ENCODE measurements at regions not wholly inside any gene's neighbourhood (a gene's known extent, or its start where the extent isn't known, plus 50 kb on each side); places are given as distances from the start of the nearest gene placed in this dataset.

DNA sequence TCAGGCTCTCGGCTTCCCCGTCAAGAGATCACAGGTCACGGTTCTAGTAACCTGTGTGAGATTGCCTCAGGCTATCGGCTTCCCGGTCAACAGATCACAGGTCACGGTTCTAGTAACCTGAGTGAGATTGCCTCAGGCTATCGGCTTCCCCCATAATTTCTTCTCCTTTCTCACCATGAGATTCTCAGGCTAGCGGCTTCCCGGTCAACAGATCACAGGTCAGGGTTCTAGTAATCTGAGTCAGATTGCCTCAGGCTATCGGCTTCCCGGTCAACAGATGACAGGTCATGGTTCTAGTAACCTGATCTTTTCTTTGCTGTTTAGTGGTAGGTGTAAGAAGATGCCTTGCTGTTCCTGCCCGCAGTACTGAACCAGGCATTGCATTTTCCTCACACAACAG, 418.2 kb upstream of the ZNF717 start:
- no peak overlapping the region for H3K27ac Mint-ChIP-seq
- H3K4me3 Mint-ChIP-seq: no peak overlapping the region
- H3K4me1 Mint-ChIP-seq: no peaks in the 10 kb centered on the region
- H3K36me3 Mint-ChIP-seq: peaks cover 2% of the 10 kb centered on the region
- H3K27me3 Mint-ChIP-seq (ENCODE audit: low read depth): no peaks in the 10 kb centered on the region
- peaks cover 4% of the 10 kb centered on the region for H3K9me3 Mint-ChIP-seq
- no peak for DNase-seq (ENCODE audit: low spot score in 2 of 2, unreplicated experiment in 2 of 2)
- TF ChIP-seq, protein P1, sequence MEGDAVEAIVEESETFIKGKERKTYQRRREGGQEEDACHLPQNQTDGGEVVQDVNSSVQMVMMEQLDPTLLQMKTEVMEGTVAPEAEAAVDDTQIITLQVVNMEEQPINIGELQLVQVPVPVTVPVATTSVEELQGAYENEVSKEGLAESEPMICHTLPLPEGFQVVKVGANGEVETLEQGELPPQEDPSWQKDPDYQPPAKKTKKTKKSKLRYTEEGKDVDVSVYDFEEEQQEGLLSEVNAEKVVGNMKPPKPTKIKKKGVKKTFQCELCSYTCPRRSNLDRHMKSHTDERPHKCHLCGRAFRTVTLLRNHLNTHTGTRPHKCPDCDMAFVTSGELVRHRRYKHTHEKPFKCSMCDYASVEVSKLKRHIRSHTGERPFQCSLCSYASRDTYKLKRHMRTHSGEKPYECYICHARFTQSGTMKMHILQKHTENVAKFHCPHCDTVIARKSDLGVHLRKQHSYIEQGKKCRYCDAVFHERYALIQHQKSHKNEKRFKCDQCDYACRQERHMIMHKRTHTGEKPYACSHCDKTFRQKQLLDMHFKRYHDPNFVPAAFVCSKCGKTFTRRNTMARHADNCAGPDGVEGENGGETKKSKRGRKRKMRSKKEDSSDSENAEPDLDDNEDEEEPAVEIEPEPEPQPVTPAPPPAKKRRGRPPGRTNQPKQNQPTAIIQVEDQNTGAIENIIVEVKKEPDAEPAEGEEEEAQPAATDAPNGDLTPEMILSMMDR (IDR thresholded peaks at IDR 0.05; ENCODE audit: unreplicated experiment): no peak

DNA sequence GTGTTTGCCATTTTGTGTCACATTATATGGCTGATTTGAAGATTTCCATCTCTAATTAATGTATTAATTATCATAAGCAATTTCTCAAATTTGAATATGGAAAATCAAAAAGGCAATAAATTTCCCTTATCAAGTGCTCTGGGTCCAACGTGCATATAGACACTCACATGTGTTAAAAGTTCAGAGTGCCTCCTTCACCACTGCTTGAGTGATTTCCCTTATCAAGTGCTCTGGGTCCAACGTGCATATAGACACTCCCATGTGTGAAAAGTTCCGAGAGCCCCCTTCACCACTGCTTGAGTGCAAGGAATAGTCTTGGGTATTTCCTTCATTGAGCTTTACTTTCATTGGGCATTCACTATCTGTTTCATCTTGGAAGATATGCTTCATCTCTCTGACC, 421.0 kb upstream of the ZNF717 start:
- no peak for DNase-seq (ENCODE audit: low spot score in 2 of 2, unreplicated experiment in 2 of 2)
- H3K36me3 Mint-ChIP-seq: peaks cover 2% of the 10 kb centered on the region
- H3K27me3 Mint-ChIP-seq (ENCODE audit: low read depth): no peaks in the 10 kb centered on the region
- H3K4me1 Mint-ChIP-seq: no peaks in the 10 kb centered on the region
- H3K9me3 Mint-ChIP-seq: peaks cover 10% of the 10 kb centered on the region
- H3K4me3 Mint-ChIP-seq: no peak overlapping the region
- TF ChIP-seq, protein P1 (IDR thresholded peaks at IDR 0.05; ENCODE audit: unreplicated experiment): no peak
- no peak overlapping the region for H3K27ac Mint-ChIP-seq

DNA sequence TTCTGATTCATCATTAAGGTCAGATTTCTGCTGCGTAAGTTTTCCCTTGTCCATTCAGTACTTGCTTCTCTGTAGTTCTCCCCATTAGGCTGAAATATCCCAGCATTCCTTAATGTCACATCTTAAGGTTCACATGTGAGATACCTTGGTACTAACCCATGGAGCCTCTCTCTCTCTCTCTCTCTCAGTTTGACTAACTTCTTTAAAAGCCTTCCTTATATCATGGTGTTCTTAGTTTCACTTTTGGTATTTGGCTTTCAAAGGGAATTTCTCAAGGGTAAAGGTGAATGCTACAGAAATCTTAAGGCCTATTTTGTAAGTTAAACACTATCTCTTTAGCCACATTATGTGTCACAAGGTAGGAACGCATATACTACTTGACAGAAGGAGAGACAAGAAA, 427.3 kb upstream of the ZNF717 start:
- H3K4me3 Mint-ChIP-seq: no peak overlapping the region
- H3K27me3 Mint-ChIP-seq (ENCODE audit: low read depth): no peaks in the 10 kb centered on the region
- TF ChIP-seq, protein P1 (IDR thresholded peaks at IDR 0.05; ENCODE audit: unreplicated experiment): no peak
- no peaks in the 10 kb centered on the region for H3K4me1 Mint-ChIP-seq
- no peak overlapping the region for H3K27ac Mint-ChIP-seq
- H3K36me3 Mint-ChIP-seq: peaks cover 17% of the 10 kb centered on the region
- peaks cover 40% of the 10 kb centered on the region for H3K9me3 Mint-ChIP-seq
- no peak for DNase-seq (ENCODE audit: low spot score in 2 of 2, unreplicated experiment in 2 of 2)

DNA sequence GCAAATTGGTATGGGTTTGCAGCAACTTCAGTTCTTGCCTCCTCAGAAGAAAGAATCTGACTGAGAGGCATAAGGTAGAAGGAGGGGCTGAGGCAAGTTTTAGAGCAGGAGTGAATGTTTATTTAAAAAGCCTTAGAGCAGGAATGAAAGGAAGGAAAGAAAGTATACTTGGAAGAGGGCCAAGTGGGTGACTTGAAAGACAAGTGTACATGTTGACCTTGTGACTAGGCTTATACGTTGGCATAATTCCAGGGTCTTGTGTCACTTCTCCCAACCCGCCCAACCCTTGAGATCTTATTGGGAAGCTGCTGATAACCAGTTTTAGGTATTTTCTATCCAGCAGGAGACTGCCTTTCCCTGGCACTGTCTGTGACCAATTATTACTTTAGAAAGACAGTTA, 436.9 kb upstream of the ZNF717 start:
- no peak for DNase-seq (ENCODE audit: low spot score in 2 of 2, unreplicated experiment in 2 of 2)
- peaks cover 7% of the 10 kb centered on the region for H3K36me3 Mint-ChIP-seq
- H3K4me3 Mint-ChIP-seq: no peak overlapping the region
- TF ChIP-seq, protein P1 (IDR thresholded peaks at IDR 0.05; ENCODE audit: unreplicated experiment): no peak
- peaks cover 4% of the 10 kb centered on the region for H3K4me1 Mint-ChIP-seq
- peak overlapping the region; percentile 17 for H3K27ac Mint-ChIP-seq
- H3K27me3 Mint-ChIP-seq (ENCODE audit: low read depth): no peaks in the 10 kb centered on the region
- peaks cover 20% of the 10 kb centered on the region for H3K9me3 Mint-ChIP-seq

DNA sequence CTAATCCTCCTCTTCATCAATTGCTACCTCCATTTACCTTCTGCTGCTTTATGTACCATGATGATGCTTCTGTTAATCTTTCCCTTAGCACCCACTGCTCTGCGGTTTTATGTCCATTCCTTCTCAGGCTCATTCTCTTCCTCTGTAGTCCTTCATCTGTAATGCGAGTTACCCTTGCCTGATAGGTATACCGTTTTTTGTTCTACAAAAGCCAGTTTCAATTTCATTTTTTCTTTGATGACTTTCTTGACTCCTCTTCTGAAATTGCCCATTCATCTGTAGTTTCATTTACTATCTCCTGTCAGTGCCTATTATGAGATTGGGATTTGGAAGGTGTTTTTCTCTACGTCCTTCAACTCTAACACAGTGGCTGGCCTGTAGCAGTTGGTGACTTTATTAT, 445.9 kb upstream of the ZNF717 start:
- Mint-ChIP-seq H3K4me1 (no peaks in the 10 kb centered on the region), H3K27me3 (ENCODE audit: low read depth) (no peaks in the 10 kb centered on the region), H3K9me3 (peaks cover 6% of the 10 kb centered on the region), H3K27ac (no peak overlapping the region), H3K4me3 (no peak overlapping the region), H3K36me3 (peaks cover 6% of the 10 kb centered on the region)
- TF ChIP-seq, protein P1 (IDR thresholded peaks at IDR 0.05; ENCODE audit: unreplicated experiment): no peak
- no peak for DNase-seq (ENCODE audit: low spot score in 2 of 2, unreplicated experiment in 2 of 2)
